CD4-positive, alpha-beta T cell treated with Interleukin-10 for 1 hour (primary cell): ENCODE measurements at regions not wholly inside any gene's neighbourhood (a gene's known extent, or its start where the extent isn't known, plus 50 kb on each side); places are given as distances from the start of the nearest gene placed in this dataset.

Experiments used
- DNase-seq: peaks from one replicate; pipeline ENCODE4 v3.0.0-alpha.2; 2020

DNA sequence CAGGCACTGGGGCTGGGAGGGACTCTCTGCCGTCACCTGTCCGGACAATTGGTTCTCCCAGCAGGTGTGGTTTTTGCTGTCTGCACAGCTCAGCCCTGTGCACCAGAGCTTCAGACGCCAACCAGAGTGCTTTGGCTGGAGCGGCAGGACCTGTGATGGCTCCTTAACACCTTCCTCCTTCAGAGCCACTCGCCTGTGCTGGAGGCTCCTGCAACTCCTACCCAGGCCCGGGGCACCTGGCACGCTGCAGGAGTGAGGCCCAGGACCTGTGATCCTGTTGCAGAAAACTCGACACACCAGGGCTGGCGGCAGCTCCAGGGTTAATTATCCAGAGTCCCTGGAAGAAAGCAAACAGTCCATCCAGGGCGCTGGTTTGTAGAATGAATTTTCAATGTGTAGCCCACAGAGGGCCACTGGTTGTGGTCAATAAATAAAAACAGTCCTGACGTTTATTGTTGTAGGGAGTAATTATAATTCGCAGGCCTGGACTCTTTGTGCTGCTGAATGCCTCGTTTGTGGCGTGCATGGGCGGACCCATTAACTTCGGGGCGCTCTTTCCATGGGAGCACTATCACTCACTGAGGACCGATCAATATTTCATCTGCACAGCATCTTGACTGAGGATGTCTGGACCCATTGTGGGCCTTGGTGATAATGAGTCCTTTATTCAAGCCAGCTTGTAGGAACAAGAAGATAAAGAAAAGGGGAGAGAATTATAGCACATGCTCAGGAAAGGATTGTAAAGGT is 339.7 kb upstream of the IRX4 start:
- no peak for DNase-seq

DNA sequence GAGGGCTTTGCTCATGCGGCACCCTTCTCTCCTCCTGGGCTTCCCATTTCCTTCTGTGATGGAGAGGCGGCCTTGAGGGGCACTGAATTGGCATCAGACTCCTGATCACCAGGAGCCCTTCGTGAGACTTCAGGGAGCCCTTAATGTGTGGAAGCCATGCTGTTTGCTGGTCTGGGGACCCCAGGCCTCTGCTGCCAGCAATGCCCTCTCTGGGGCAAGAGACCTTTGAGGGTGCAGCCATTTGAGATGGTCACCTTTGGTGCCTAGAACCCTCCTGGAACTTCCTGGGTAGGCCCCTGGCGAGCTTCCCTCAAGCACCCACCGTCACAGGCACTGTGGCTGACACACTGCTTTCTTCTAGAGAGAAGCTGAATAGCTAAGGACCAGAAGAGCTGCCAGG is 338.7 kb upstream of the IRX4 start:
- no peak for DNase-seq

DNA sequence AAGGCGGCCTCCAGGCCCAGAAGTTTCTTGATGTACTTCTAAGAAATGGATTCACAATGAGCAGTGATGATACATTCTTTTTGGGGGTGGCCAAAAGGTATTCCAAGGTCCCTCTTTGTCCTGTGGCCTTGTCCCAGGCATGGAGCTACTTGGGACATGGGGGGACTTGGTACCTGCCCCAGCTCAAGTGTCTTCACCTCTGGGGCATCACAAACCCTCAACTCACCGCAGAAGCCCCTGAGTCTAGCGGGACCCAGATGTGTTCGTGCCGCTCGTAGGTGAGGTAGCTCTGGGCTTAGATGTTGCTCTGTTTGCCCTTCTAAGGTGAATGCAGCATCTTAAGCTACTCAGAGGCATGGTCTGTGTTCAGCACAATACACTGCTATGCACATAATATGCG is 338.0 kb upstream of the IRX4 start:
- DNase-seq: no peak

DNA sequence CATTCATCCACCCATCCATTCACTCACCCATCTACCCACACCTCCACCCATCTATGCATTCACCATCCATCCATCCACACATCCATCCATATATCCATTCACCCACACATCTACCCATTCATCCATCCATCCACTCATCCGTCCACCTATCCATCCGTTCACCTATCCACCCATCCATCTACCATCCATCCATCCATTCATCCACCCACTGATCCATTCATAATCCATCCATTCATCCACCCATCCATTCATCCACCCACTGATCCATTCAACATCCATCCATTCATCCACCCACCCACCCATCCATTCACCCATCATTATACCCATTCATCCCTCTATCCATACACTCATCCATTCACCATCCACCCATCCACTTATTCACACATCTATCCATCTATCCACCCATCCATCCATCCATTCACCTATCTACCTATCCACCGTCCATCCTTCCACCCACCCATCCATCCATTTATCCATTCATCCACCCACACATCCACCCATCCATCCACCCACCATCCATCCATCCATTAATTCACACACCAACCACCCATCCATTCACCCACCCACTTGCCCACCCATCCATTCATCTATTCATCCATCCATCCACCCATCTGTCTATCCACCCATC is 336.5 kb upstream of the IRX4 start:
- DNase-seq: no peak

DNA sequence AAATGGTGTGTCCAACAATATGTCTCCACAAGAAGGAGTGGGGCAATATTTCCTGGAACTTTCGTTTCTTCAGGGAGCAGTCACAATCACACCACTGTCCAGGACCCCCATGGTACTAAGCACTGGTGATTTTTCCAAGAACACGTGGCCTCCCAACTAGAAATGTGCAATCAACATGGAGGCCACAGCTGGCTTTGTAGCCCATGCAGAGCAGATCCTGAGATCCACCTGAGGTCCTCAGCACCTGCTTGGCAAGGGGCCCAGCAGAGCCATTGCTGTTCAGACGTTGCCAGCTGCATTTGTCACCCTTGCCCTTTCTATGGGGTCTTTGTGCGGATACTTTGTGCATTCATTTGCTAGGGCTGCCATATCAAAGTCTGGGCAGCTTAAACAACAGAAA is 334.5 kb upstream of the IRX4 start:
- no peak for DNase-seq

- DNase-seq: no peak
These were observed 332.3 kb upstream of the IRX4 start for GRCh38 chr5:2214910-2215590.

GRCh38 chr5:2213121-2213730 is 330.5 kb upstream of the IRX4 start:
- no peak for DNase-seq

- no peak for DNase-seq
These were observed 329.8 kb upstream of the IRX4 start for GRCh38 chr5:2212481-2212880.

DNA sequence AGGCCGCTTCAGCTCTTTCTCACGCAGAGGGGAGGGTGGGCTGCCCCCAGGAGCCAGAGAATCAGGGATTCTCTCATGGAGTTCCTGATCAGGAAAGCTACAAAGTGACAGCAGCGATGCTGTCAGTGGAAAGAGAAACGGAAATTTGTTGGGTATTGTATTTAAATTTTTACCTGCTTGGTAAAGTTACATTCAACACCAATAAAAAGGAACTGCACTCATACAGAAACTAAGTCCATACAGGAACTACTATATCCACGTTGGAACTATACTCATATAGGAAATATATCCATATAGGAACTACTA is 325.5 kb upstream of the IRX4 start:
- no peak for DNase-seq

- DNase-seq: no peak
These were observed 324.9 kb upstream of the IRX4 start for GRCh38 chr5:2207416-2208238.

DNA sequence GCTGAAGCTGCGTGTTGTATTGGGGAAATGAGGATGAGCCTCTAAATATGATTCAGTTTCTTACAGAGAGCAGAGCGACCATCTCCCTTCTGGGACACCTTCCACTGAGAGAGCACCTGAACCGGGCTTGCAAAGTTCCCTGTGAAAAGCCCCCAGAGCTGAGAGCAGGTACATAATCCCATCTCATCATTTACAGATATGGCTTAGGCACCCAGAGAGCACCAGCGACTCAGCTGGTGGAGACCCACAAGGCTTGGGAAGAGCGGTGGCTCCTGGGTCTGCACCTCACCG is 324.3 kb upstream of the IRX4 start:
- DNase-seq: no peak

DNA sequence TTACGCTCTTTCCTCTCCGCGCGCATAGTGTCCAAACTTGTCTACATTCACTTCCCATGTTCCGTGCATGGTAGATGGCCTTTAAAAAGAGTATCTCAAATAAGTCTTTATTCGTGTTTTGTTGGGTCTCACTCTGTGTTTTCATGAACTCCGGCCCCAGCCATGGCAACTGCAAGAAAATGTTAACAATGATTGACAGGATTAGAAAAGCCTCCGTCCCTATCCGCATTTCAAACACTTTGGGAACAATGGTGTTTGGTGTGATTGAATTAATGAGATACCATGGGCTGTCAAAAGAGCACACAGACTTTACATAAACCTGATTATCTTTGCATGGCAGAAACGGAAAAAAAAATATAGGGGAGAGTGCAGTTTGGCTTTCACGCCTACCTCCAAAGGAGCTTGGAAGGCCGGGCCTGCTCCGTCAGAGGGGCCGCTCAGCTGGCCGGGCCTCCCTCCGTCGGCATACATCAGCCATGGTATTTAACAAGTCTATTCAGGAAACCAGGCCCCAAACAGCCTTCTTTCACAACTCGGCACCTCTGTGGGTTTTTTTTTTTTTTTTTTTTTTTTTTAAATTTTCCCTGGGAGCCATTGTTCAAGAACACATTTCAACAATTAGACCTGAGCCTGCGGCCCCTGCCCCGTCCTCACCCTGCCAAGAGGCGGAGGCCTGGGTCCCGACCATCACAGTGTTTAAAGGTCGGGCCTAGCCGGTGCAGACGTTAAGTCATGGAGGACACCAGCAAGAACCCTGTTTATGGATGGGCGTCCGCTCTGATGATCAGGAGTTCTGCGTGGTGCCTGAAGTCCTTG is 323.8 kb upstream of the IRX4 start:
- no peak for DNase-seq

DNA sequence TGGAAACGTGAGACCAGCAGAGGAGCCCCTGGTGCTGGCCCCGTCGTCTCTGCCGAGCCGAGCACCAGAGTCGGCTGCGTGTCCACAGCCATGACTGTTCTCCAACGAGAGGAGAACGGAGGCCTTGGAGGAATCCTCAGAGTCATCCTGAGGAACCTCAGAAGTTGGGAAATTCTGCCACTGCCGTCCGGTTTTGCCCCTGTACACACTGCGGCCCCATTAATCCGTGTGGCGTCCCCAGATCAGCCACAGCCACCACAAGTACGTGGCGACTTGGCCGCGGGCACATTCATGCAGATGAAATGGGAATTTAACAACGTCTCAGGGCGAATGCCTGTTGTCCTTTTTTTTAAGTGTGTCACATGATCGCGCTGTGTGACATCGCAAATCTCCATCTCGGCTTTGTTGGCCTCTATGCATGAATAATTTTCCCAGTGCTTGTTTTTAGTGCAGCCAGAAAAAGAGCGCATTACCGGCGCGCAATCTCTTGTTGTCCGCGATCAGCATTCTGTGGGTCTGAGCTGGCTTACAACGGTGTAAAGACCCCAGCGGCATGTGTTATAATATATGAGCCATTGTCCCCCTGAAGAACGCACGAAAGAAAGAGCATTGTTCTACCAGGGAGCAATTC is 323.0 kb upstream of the IRX4 start:
- DNase-seq: no peak

DNA sequence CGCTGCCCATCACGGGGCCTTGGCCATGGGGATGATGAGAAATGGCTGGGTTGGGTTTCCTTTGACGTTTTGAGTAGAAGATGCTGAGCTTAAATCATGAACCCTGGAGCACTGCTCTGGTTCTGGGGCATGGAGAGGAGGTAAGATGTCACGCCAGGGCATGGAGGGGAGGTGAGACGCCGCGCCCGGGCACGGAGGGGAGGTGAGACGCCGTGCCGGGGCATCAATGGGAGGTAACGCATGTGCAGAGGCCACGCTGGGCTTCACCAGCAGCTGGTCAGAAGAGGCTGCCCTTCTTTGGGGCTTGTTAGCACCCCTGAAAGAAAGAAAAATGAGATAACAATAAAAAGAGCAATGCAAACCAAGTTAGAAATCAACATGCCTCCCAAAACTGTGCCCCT is 322.5 kb upstream of the IRX4 start:
- no peak for DNase-seq

GRCh38 chr5:2204366-2205184 is 321.9 kb upstream of the IRX4 start:
- no peak for DNase-seq

GRCh38 chr5:2203774-2204173 is 321.0 kb upstream of the IRX4 start:
- DNase-seq: no peak

GRCh38 chr5:2201832-2202231 is 319.1 kb upstream of the IRX4 start:
- no peak for DNase-seq

DNA sequence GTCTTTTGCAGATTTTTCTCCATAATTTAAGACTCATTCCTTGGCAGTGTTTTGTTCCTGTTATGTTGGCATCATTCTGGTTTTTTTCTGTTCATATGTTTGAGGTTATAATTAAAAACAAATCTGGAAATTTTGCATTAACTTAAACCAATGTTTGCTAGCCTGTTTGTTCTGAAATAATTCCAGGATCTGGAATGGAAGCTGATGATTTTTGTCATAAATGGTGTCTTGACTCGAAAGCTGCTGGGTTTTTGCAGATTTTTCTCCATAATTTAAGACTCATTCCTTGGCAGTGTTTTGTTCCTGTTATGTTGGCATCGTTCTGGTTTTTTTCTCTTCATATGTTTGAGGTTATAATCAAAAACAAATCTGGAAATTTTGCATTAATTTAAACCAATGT is 318.7 kb upstream of the IRX4 start:
- no peak for DNase-seq

DNA sequence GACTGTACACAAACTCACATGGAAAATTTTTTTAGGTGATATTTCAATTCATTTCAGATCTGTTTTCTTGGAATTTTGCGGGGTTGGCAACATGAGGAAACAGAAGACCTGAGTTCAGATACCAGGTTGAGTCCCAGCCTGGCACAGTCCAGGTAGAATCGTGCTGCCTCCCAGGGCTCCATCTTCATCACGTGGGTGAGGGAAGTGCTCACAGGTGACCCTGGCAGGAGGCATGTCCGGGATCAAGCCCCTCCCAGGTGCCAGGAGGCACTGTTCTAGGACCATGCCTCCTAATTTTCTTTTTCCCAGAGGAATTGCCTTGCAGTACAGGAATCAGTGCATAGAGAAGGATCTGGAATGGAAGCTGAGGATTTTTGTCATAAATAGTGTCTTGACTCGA is 318.3 kb upstream of the IRX4 start:
- DNase-seq: no peak

GRCh38 chr5:2200261-2200950 is 317.7 kb upstream of the IRX4 start:
- DNase-seq: no peak

DNA sequence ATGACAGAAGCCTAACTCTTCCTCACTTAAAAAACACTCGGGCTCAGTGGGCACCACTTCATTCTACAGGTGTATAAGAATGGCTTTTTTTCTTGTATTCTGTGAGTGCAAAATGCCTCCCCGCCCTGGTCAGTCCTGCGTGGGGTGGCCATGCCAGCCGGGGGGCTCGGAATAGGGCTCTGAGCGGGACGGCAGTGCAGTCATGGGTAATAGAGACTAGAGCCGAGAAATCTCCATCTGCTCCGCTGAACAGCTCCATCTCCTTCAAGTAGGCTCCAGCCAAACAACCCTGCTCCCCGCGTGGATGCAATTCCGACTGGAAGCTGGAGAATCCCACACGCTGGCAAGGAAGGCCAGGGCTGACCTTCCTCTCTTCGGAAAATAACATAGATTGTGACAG is 317.0 kb upstream of the IRX4 start:
- DNase-seq: no peak
